ENCODE measurements at regions not wholly inside any gene's neighbourhood (a gene's known extent, or its start where the extent isn't known, plus 50 kb on each side); places are given as distances from the start of the nearest gene placed in this dataset.

DNA sequence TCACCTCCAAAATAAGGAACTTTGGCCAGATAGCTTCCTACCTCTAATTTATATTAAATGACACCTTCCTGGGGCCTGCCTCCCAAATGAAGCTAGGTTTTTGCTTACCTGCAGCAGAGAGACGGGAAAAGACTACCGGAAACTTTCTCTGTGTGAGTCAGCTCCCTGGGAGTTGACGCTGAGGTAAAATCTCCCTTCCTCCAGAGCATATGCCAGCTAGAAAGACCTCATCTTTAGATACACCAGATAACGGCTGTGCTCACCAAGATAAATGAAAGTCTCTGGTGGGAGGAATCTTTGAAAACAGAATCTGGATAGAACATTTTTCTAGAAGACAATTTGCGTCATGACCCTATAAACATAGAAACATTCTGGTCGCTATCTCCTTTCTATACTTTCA, 99.7 kb upstream of the RFX8 start:
- TF ChIP-seq POLR2AphosphoS5 (IDR thresholded peaks at IDR 0.05; ENCODE audit: borderline replicate concordance, low read depth, low read length) (no peak), EZH2 (IDR thresholded peaks at IDR 0.05) (no peak)
